ENCODE measurements at regions not wholly inside any gene's neighbourhood (a gene's known extent, or its start where the extent isn't known, plus 50 kb on each side); places are given as distances from the start of the nearest gene placed in this dataset.
"Not testable (repeated sequence)": the region's sequence is repeated elsewhere in the genome, so short reads cannot be mapped to it uniquely, and the experiment has no call there.

DNA sequence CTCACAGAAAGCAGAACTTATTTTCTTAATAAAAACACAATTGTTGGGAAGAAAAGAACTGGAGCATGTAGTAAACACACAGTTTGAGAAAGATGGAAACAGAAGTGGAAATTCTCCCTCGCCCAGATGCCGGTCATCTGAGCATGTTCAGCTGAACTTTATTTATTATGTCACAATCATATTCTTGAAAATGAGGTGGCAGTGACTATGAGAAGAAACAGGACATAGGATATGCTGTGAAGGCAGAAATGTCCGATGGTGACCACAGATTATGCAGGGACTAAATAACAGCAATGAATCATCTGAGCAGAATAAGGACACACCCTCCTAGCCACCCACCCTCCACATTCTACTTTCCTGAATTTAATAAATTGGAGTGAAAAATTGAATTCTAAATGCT, 425.3 kb upstream of the NOX3 start:
- no peak for DNase-seq (ENCODE audit: low read depth in 1 of 2, low spot score in 1 of 2)
- in situ Hi-C loops (cut with HindIII; ENCODE audit: low pct_unique_long_range_greater_than_20kb, low sequenced_read_pairs), result no loop called here
- no peak for TF ChIP-seq JUND (IDR thresholded peaks at IDR 0.05; ENCODE audit: low read depth)

DNA sequence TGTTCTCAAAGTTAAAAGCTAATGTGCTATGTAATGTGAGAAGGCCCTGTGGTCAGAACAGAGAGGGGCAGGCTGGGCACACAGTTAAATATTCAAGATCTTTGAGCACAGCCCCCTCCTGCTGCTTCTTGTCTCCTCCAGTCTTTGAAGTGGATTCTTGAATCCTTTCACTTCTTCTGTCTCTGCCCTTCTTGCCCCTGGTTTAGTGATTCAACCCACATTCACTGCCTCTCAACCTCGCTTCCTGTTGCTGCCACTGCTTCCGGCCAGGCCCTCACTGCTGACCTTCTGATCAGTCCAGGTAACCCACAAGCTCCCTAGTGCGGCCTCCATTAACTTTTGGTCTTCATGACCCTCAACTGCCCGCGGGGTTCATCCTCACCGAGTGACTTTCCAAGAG, 417.3 kb upstream of the NOX3 start:
- in situ Hi-C loops (cut with HindIII; ENCODE audit: low pct_unique_long_range_greater_than_20kb, low sequenced_read_pairs), result no loop called here
- TF ChIP-seq JUND (IDR thresholded peaks at IDR 0.05; ENCODE audit: low read depth), result no peak
- no peak for DNase-seq (ENCODE audit: low read depth in 1 of 2, low spot score in 1 of 2)

DNA sequence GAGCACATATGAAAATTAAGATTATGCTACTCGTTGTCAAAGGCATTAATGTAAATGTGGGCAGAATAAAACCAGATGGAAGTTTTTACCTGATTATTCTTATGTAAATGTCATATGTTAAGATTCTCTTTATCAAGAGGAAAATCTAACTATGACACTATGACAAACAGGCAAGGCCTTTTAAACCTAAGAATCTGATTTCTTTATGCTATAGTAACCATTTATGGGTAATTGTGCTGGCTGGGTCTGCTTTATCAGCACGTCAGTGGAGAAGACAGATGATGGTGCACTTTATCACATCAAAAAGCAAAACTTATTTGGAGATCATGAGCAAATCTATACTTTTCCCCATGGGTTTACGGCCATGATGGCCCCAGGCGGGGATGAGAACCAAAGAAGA, 412.0 kb upstream of the NOX3 start:
- no peak for DNase-seq (ENCODE audit: low read depth in 1 of 2, low spot score in 1 of 2)
- in situ Hi-C loops (cut with HindIII; ENCODE audit: low pct_unique_long_range_greater_than_20kb, low sequenced_read_pairs), result no loop called here
- TF ChIP-seq JUND (IDR thresholded peaks at IDR 0.05; ENCODE audit: low read depth), result no peak

DNA sequence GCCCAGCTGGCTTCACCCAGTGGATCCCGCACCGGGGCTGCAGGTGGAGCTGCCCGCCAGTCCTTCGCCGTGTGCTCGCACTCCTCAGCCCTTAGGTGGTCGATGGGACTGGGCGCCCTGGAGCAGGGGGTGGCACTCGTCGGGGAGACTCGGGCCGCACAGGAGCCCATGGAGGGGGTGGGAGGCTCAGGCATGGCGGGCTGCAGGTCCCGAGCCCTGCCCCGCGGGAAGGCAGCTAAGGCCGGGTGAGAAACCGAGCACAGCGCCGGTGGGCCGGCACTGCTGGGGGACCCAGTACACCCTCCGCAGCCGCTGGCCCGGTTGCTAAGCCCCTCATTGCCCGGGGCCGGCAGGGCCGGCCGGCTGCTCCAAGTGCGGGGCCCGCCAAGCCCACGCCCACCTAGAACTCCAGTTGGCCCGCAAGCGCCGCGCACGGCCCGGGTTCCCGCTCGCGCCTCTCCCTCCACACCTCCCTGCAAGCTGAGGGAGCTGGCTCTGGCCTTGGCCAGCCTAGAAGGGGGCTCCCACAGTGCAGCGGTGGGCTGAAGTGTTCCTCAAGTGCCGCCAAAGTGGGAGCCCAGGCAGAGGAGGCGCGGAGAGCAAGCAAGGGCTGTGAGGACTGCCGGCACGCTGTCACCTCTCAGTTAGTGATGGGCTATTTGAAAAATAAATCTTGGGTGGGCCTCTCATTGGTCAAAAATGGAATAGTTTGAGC, 411.2 kb upstream of the NOX3 start:
- in situ Hi-C loops (cut with HindIII; ENCODE audit: low pct_unique_long_range_greater_than_20kb, low sequenced_read_pairs); DNase-seq (ENCODE audit: low read depth in 1 of 2, low spot score in 1 of 2): not testable (repeated sequence)

DNA sequence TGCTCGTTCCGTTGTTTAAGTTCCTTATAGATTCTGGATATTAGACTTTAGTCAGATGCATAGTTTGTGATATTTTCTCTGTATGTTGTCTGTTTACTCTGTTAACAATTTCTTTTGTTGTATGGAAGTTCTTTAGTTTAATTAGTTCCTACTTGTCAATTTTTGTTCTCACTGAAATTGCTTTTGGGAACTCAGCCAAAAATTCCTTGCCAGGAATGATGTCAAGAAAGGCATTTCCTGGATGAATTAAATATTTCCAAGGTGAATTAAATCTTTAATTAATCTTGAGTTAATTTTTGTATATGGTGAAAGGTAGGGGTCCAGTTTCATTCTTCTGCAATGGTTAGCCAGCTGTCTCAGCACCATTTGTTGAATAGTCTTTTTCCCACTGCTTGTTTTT, 406.2 kb upstream of the NOX3 start:
- no peak for TF ChIP-seq JUND (IDR thresholded peaks at IDR 0.05; ENCODE audit: low read depth)
- DNase-seq (ENCODE audit: low read depth in 1 of 2, low spot score in 1 of 2), result no peak
- in situ Hi-C loops (cut with HindIII; ENCODE audit: low pct_unique_long_range_greater_than_20kb, low sequenced_read_pairs), result no loop called here

DNA sequence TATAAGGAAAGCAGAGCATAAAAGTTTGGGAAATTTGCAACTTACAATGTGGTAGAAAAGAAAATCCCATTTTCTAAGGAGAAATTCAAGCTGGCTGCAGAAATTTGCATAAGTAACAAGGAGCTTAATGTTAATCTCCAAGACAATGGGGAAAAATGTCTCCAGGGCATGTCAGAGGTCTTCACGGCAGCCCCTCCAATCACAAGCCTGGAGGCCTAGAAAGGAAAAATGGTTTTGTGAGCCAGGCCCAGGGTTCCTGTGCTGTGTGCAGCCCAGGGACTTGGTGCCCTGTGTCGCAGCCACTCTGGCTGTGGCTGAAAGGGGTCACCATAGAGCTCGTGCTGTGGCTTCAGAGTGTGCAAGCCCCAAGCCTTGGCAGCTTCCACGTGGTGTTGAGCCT, 403.3 kb upstream of the NOX3 start:
- in situ Hi-C loops (cut with HindIII; ENCODE audit: low pct_unique_long_range_greater_than_20kb, low sequenced_read_pairs); DNase-seq (ENCODE audit: low read depth in 1 of 2, low spot score in 1 of 2): not testable (repeated sequence)

DNA sequence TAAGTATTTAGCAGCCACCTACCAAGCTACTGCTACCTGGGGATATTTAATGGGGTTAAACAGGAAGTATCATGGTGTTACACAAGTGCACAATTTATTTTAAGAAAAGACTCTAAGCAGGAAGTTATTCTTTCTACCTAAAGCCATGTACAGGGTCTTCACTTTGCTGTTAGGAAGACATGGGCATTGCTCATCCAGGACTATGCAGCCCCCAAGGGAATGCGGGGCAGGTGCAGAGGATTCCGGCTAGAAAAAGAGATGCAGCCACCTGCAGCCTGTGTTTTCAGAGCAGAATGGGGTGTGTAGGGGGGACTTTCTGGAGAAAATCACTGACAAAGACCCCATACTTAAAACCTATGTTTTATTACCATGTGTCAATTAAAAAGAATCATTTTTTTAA, 399.1 kb upstream of the NOX3 start:
- TF ChIP-seq JUND (IDR thresholded peaks at IDR 0.05; ENCODE audit: low read depth), result no peak
- in situ Hi-C loops (cut with HindIII; ENCODE audit: low pct_unique_long_range_greater_than_20kb, low sequenced_read_pairs), result no loop called here
- no peak for DNase-seq (ENCODE audit: low read depth in 1 of 2, low spot score in 1 of 2)

DNA sequence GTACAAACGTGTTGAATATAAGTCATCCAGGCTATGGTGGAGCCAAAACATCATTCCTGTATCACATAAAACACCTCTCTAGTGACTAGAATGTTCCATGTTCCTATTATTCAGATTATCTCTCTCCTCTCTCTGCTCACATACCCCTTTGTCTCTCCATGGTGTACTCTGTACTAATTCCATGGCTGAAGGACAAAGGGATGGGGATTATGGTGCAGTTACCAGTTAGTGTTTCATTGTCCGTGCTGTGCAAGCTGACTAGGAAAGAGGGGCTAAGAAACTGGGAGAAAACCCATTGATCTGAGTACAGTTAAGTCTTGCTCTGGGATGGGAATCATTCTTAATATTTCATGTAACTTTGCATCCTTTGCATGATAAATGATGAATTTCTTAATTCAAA, 397.4 kb upstream of the NOX3 start:
- in situ Hi-C loops (cut with HindIII; ENCODE audit: low pct_unique_long_range_greater_than_20kb, low sequenced_read_pairs), result no loop called here
- DNase-seq (ENCODE audit: low read depth in 1 of 2, low spot score in 1 of 2), result no peak
- TF ChIP-seq JUND (IDR thresholded peaks at IDR 0.05; ENCODE audit: low read depth), result no peak

DNA sequence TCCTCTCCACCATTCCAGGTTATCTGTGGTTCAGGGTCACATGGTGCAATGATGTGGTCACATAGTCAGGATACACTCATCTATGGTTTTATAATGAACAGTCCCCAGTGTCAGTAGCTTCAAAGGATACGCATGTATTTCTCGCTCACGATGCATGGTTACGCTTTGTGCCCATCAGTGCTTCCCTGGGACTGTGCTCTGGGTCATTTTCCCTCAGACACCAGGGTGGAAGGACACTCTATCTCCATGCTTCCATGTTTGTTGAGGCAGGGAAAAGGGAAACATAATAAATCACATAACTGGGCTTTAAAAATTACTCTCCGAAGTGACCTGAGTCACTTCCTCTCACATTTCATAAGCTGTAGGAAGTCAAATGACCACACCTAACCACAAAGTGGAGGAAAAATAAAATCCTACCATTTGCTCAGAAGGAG, 394.8 kb upstream of the NOX3 start:
- in situ Hi-C loops (cut with HindIII; ENCODE audit: low pct_unique_long_range_greater_than_20kb, low sequenced_read_pairs), result no loop called here
- no peak for TF ChIP-seq JUND (IDR thresholded peaks at IDR 0.05; ENCODE audit: low read depth)
- DNase-seq (ENCODE audit: low read depth in 1 of 2, low spot score in 1 of 2), result no peak

DNA sequence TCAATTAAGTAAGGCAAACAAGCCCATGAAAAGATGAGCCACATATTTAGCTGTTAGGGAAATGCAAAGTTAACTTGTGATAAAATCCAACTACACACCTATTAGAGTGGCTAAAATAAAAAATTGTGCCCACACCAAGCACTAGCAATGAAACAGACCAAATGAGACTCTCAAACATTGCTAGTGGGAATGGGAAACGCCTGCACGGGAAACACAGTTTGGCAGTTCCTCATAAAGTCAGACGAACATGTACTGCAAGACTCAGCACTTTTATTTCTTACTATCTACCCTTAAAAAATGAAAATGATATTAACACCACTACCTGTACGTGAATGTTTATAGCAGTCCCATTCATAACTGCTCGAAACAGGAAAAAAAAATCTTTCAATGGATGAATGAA, 392.1 kb upstream of the NOX3 start:
- in situ Hi-C loops (cut with HindIII; ENCODE audit: low pct_unique_long_range_greater_than_20kb, low sequenced_read_pairs), result no loop called here
- no peak for TF ChIP-seq JUND (IDR thresholded peaks at IDR 0.05; ENCODE audit: low read depth)
- no peak for DNase-seq (ENCODE audit: low read depth in 1 of 2, low spot score in 1 of 2)

DNA sequence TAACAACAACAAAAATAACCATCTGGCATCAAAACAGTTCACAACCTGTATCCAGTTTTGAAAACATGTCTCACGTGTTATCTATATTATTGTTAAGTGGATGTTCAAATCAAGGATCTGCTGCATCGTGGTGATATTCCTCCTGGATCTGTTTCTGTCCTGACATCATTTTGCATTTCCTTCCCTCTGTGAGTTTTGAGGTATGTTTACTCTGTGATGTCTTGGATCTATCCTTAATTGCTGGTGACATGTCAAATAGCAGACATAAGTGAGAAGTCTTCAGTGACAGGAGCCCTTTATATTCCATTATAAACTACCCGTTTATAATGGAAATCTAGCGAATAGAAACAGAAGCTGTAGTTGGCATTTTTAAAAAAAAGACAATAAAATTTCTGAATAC, 381.8 kb upstream of the NOX3 start:
- DNase-seq (ENCODE audit: low read depth in 1 of 2, low spot score in 1 of 2), result no peak
- no peak for TF ChIP-seq JUND (IDR thresholded peaks at IDR 0.05; ENCODE audit: low read depth)
- in situ Hi-C loops (cut with HindIII; ENCODE audit: low pct_unique_long_range_greater_than_20kb, low sequenced_read_pairs), result no loop called here

DNA sequence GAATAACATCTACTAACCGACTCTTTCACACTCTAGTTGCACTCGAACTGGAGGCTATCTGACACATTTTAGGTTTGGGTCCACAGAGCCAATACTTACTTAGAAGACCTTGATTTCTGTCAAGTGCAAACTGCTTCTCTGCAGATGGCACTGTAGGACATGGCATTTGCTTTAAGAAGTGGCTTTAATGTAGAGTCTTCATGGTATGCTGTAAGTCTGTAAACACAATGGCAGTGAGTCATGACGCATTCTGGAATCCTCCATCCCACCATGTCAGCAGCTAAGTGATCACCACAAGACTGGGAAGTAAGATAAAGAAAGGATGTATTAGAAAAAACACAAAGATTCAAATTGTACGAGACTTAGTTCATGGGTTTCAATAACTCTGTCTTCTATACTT, 377.0 kb upstream of the NOX3 start:
- in situ Hi-C loops (cut with HindIII; ENCODE audit: low pct_unique_long_range_greater_than_20kb, low sequenced_read_pairs), result no loop called here
- TF ChIP-seq JUND (IDR thresholded peaks at IDR 0.05; ENCODE audit: low read depth), result no peak
- peak in 1 of 2 experiments; percentile 35 for DNase-seq (ENCODE audit: low read depth in 1 of 2, low spot score in 1 of 2)

DNA sequence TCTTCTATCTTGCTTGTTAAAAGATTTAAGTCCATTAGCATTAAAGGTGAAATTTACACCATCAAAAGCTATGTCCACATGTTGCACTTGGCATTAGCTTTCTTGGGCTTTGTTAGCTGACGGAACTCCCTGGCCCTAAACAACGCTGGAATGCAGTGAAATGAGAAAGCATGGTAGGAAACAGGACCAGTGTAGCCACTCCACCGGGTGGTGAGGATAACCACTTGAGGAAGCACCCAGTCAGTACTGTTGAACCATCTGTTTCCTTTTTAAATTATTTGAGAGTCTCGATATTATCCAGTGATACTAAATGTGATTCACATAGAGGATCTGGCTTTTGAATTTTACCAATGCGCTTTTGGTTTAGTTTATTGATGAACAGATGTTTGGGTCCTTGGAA, 374.9 kb upstream of the NOX3 start:
- no peak for TF ChIP-seq JUND (IDR thresholded peaks at IDR 0.05; ENCODE audit: low read depth)
- in situ Hi-C loops (cut with HindIII; ENCODE audit: low pct_unique_long_range_greater_than_20kb, low sequenced_read_pairs), result no loop called here
- no peak for DNase-seq (ENCODE audit: low read depth in 1 of 2, low spot score in 1 of 2)

DNA sequence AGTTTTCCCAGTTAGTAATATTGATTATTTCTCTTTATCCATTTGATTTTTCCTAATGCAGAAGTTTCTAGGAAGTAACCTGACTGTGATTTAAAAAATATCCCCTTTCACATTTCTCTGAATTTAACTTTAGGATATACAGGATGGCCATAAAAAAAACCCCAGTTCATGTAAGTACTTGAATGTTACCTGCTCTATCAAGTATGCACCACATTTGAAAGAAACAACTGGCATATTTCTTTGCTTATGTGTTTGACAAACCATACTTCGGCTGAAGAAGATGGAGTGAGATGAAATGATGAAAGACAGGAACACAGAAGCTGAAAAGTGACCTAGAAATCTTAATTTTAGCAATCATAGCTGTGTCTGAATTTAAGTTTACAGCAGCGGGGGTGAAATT, 374.0 kb upstream of the NOX3 start:
- DNase-seq (ENCODE audit: low read depth in 1 of 2, low spot score in 1 of 2), result no peak
- no peak for TF ChIP-seq JUND (IDR thresholded peaks at IDR 0.05; ENCODE audit: low read depth)
- in situ Hi-C loops (cut with HindIII; ENCODE audit: low pct_unique_long_range_greater_than_20kb, low sequenced_read_pairs), result no loop called here

Data from T47D (cell line).